Astrocyte of the spinal cord (primary cell): ENCODE measurements at regions not wholly inside any gene's neighbourhood (a gene's known extent, or its start where the extent isn't known, plus 50 kb on each side); places are given as distances from the start of the nearest gene placed in this dataset.
A peak's percentile ranks its signal among the peaks of the same experiment; 100 is the strongest.

Experiments
- DNase-seq: peaks from one replicate; pipeline ENCODE4 v3.0.0; 2011; ENCODE audit warnings: low read depth, low spot score
- H3K4me3 ChIP-seq: 2 replicates; pipeline ENCODE4 v1.5.1; 2011; ENCODE audit warnings: low read depth, mild to moderate bottlenecking, low read length, moderate library complexity
- in situ Hi-C: cut with HindIII; loops from 2 replicates; pipeline ENCODE4 v1.10.0; 2017; ENCODE audit warnings: low sequenced_read_pairs
- TF ChIP-seq, protein P1 (sequence below): IDR thresholded peaks from 2 replicates; pipeline ENCODE4 v1.5.1; 2012; ENCODE audit warnings: low read depth, mild to moderate bottlenecking, low read length, inconsistent platforms

DNA sequence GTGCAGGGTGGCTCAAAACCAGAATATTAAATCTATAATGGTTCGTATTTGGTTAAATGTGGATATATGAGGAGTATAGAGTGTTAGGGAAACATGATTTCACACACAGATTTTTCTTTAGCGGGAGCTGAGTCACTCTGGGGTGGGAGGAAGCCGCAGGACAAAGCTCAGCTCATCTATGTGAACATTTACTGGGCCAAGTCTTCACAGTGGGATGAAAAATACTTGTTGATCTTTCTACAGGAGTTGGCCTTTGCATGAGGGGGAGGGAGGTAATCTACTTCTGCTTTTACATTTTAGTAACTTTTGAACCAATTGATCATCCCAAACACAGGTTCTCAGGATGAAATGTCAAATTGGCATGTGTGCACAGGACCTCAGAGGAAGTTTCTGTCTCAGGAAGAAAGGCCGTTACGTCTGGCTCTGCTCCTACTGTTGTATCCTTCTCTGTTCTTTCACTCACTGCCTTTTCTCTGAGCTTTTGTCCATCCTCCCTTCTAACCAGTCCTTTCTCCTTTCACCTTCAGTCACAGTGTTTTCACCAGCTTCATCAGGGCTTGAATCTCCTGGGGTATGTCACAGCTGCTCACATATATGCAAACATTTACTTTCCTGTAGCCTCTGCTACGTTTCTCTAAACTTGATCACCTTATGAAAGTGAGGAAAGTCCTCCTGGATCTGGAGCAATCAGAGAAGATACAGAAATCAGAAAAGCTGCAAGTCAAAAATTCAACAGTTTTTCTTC is 943.3 kb upstream of the FANCL start:
- peak; percentile 73 for DNase-seq
- H3K4me3 ChIP-seq, result no peak overlapping the region
- TF ChIP-seq, protein P1, sequence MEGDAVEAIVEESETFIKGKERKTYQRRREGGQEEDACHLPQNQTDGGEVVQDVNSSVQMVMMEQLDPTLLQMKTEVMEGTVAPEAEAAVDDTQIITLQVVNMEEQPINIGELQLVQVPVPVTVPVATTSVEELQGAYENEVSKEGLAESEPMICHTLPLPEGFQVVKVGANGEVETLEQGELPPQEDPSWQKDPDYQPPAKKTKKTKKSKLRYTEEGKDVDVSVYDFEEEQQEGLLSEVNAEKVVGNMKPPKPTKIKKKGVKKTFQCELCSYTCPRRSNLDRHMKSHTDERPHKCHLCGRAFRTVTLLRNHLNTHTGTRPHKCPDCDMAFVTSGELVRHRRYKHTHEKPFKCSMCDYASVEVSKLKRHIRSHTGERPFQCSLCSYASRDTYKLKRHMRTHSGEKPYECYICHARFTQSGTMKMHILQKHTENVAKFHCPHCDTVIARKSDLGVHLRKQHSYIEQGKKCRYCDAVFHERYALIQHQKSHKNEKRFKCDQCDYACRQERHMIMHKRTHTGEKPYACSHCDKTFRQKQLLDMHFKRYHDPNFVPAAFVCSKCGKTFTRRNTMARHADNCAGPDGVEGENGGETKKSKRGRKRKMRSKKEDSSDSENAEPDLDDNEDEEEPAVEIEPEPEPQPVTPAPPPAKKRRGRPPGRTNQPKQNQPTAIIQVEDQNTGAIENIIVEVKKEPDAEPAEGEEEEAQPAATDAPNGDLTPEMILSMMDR, result no peak
- in situ Hi-C loops, result no loop called here

DNA sequence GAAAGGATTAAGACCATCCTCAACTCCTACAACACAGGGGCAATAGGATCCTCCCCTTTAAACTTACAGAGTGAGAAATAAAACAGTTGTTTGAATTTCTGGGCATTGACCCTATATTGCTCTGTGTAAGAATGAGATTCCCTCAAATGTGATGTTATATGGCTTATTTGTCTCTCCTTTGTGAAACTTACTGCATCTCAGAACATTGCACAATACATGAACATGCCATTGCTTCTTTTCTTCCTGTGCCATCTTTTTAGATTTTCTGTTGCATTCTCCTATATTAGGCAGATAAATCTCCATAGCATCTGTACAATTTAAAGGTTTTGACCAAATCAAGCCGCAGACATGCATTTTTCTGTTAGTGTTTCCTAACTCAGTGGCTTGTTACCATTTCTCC is 941.9 kb upstream of the FANCL start:
- TF ChIP-seq, protein P1, result no peak

DNA sequence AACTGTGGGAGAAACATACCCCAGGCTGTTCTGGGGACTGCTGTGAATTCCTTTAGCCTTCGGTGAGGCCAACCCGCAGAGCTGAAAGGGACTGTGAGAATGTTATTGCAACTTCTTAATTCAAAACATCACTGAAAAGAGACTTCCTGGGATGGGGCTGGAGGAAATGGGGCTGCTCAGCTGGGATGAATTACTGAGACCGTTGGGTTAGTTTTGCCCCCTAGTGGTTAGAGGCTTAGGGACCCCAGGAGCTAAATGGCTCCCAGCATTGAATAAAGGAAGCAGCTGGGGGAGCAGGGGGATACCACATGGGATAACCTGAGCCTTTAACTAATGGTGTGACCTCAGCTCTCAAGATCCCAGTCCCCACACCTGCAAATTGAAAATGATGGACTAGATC is 941.1 kb upstream of the FANCL start:
- TF ChIP-seq, protein P1, result peak; percentile 74
- peak; percentile 73 for DNase-seq
- no peak overlapping the region for H3K4me3 ChIP-seq
- in situ Hi-C loops, result no loop called here

More for the DNA sequence above, 941.9 kb upstream of the FANCL start:
- no peak for DNase-seq
- in situ Hi-C loops, result no loop called here
- no peak overlapping the region for H3K4me3 ChIP-seq

DNA sequence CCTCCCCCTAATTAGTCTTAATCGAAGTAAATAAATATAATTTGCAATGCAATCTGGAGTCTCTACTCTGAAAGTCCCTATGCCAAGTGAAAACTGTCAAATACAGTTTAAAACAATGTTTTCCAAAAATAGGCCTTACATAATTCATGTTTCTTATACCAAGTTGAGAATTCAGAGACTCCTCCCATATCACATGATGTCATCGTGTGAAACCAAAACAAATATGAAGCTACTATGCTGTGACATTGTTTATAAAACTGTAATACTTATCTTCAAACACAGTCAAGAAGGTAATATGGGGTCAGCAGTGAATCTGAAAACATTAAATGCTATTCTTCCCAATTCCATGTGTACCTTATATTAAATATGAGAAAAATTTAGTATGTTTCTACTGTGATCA is 940.2 kb upstream of the FANCL start:
- peak; percentile 17 for DNase-seq
- no peak overlapping the region for H3K4me3 ChIP-seq
- in situ Hi-C loops, result no loop called here
- TF ChIP-seq, protein P1, result no peak

DNA sequence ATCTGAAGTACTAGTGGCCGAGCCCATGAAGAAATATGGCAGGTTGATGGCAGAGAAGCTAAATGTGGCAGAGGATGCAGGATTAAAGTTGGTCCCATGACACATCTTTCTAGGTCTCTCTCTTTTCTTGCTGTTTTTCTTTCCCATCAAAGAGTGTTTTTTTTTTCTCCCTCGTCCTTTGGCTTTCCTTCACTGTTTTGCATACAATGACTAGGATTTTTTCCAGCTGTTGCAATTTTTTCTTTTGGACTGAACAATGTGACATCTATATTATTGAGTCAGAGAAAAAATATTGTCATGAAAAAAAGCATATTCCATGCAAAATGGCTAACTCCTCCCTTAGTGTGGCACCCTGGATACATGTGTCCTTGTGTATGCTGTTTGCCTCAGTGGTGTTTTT is 939.5 kb upstream of the FANCL start:
- TF ChIP-seq, protein P1, result no peak
- in situ Hi-C loops, result no loop called here

DNA sequence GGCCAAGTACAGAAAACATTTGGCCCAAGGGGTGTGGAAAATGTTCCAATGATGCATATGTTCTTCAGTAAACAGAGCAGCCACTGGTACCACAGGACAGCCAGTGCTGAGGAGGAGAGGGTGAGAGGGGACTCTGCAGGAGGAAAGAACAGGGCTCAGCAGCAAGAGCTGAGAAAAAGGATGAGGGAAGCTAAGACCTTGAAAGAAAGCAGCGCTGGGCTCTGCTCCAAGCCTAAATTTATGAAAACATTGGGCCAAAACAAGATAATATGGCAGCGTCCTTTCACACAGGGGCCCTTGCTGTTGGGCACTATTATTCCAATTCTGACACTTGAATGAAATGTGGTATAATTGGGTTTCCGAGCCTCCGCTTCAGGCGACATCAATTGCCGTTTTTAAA is 939.0 kb upstream of the FANCL start:
- in situ Hi-C loops, result no loop called here
- no peak for DNase-seq
- no peak overlapping the region for H3K4me3 ChIP-seq
- TF ChIP-seq, protein P1, result no peak

More for the DNA sequence above, 939.5 kb upstream of the FANCL start:
- DNase-seq, result no peak
- no peak overlapping the region for H3K4me3 ChIP-seq
